ENCODE measurements at regions not wholly inside any gene's neighbourhood (a gene's known extent, or its start where the extent isn't known, plus 50 kb on each side); places are given as distances from the start of the nearest gene placed in this dataset.

GRCh38 chr13:111633401-111633800, 313.0 kb downstream of the TEX29 start:
- Mint-ChIP-seq H3K4me3 (no peak overlapping the region), H3K9me3 (no peaks in the 10 kb centered on the region), H3K36me3 (no peaks in the 10 kb centered on the region), H3K4me1 (no peaks in the 10 kb centered on the region), H3K27me3 (no peaks in the 10 kb centered on the region), H3K27ac (no peak overlapping the region)
- ATAC-seq (ENCODE audit: low read depth) (no peak), DNase-seq (no peak)
- POLR2A ChIA-PET = no interaction called here

GRCh38 chr13:111634410-111634809, 314.0 kb downstream of the TEX29 start:
- Mint-ChIP-seq H3K27ac (no peak overlapping the region), H3K9me3 (no peaks in the 10 kb centered on the region), H3K4me1 (no peaks in the 10 kb centered on the region), H3K4me3 (no peak overlapping the region), H3K27me3 (no peaks in the 10 kb centered on the region), H3K36me3 (no peaks in the 10 kb centered on the region)
- POLR2A ChIA-PET = no interaction called here
- DNase-seq (no peak), ATAC-seq (ENCODE audit: low read depth) (no peak)

GRCh38 chr13:111636271-111636670, 315.8 kb downstream of the TEX29 start:
- DNase-seq (no peak), ATAC-seq (ENCODE audit: low read depth) (no peak)
- no peaks in the 10 kb centered on the region for H3K27me3 Mint-ChIP-seq
- POLR2A ChIA-PET = no interaction called here
- H3K36me3 Mint-ChIP-seq = no peaks in the 10 kb centered on the region
- no peak overlapping the region for H3K4me3 Mint-ChIP-seq
- H3K27ac Mint-ChIP-seq = no peak overlapping the region
- H3K9me3 Mint-ChIP-seq = no peaks in the 10 kb centered on the region
- H3K4me1 Mint-ChIP-seq = no peaks in the 10 kb centered on the region

- Mint-ChIP-seq H3K9me3 (no peaks in the 10 kb centered on the region), H3K27ac (no peak overlapping the region), H3K4me1 (no peaks in the 10 kb centered on the region), H3K36me3 (no peaks in the 10 kb centered on the region), H3K27me3 (no peaks in the 10 kb centered on the region), H3K4me3 (no peak overlapping the region)
- ATAC-seq (ENCODE audit: low read depth) (no peak), DNase-seq (no peak)
- POLR2A ChIA-PET = no interaction called here
Measured at GRCh38 chr13:111636804-111637203, 316.4 kb downstream of the TEX29 start.

- no peak overlapping the region for H3K27ac Mint-ChIP-seq
- no peaks in the 10 kb centered on the region for H3K9me3 Mint-ChIP-seq
- POLR2A ChIA-PET = no interaction called here
- no peak overlapping the region for H3K4me3 Mint-ChIP-seq
- DNase-seq (no peak), ATAC-seq (ENCODE audit: low read depth) (no peak)
- no peaks in the 10 kb centered on the region for H3K36me3 Mint-ChIP-seq
- H3K27me3 Mint-ChIP-seq = no peaks in the 10 kb centered on the region
- H3K4me1 Mint-ChIP-seq = no peaks in the 10 kb centered on the region
Measured at GRCh38 chr13:111637365-111637764, 316.9 kb downstream of the TEX29 start.

GRCh38 chr13:111638233-111638632, 317.8 kb downstream of the TEX29 start:
- H3K27me3 Mint-ChIP-seq = no peaks in the 10 kb centered on the region
- no peaks in the 10 kb centered on the region for H3K36me3 Mint-ChIP-seq
- POLR2A ChIA-PET = no interaction called here
- no peak overlapping the region for H3K4me3 Mint-ChIP-seq
- no peaks in the 10 kb centered on the region for H3K9me3 Mint-ChIP-seq
- no peak overlapping the region for H3K27ac Mint-ChIP-seq
- no peaks in the 10 kb centered on the region for H3K4me1 Mint-ChIP-seq
- DNase-seq = no peak
- no peak for ATAC-seq (ENCODE audit: low read depth)

GRCh38 chr13:111639196-111639705, 318.8 kb downstream of the TEX29 start:
- H3K27ac Mint-ChIP-seq = no peak overlapping the region
- no peaks in the 10 kb centered on the region for H3K36me3 Mint-ChIP-seq
- H3K9me3 Mint-ChIP-seq = no peaks in the 10 kb centered on the region
- ATAC-seq (ENCODE audit: low read depth) (no peak), DNase-seq (no peak)
- POLR2A ChIA-PET = no interaction called here
- H3K4me3 Mint-ChIP-seq = no peak overlapping the region
- H3K4me1 Mint-ChIP-seq = no peaks in the 10 kb centered on the region
- no peaks in the 10 kb centered on the region for H3K27me3 Mint-ChIP-seq

- Mint-ChIP-seq H3K4me1 (no peaks in the 10 kb centered on the region), H3K9me3 (no peaks in the 10 kb centered on the region), H3K36me3 (no peaks in the 10 kb centered on the region), H3K27ac (no peak overlapping the region), H3K4me3 (no peak overlapping the region), H3K27me3 (no peaks in the 10 kb centered on the region)
- POLR2A ChIA-PET = no interaction called here
- no peak for ATAC-seq (ENCODE audit: low read depth)
- DNase-seq = no peak
Measured at GRCh38 chr13:111640006-111640405, 319.6 kb downstream of the TEX29 start.

GRCh38 chr13:111640476-111640875, 320.0 kb downstream of the TEX29 start:
- POLR2A ChIA-PET = no interaction called here
- Mint-ChIP-seq H3K27me3 (no peaks in the 10 kb centered on the region), H3K4me1 (no peaks in the 10 kb centered on the region), H3K4me3 (no peak overlapping the region), H3K9me3 (no peaks in the 10 kb centered on the region), H3K27ac (no peak overlapping the region), H3K36me3 (no peaks in the 10 kb centered on the region)
- no peak for DNase-seq
- ATAC-seq (ENCODE audit: low read depth) = no peak

GRCh38 chr13:111642156-111642767, 321.8 kb downstream of the TEX29 start:
- no peaks in the 10 kb centered on the region for H3K4me1 Mint-ChIP-seq
- no peaks in the 10 kb centered on the region for H3K27me3 Mint-ChIP-seq
- no peaks in the 10 kb centered on the region for H3K36me3 Mint-ChIP-seq
- POLR2A ChIA-PET = no interaction called here
- H3K9me3 Mint-ChIP-seq = no peaks in the 10 kb centered on the region
- no peak for ATAC-seq (ENCODE audit: low read depth)
- DNase-seq = no peak
- no peak overlapping the region for H3K27ac Mint-ChIP-seq
- H3K4me3 Mint-ChIP-seq = no peak overlapping the region

GRCh38 chr13:111644750-111645149, 324.3 kb downstream of the TEX29 start:
- Mint-ChIP-seq H3K27ac (no peak overlapping the region), H3K4me1 (no peaks in the 10 kb centered on the region), H3K36me3 (no peaks in the 10 kb centered on the region), H3K9me3 (no peaks in the 10 kb centered on the region), H3K4me3 (no peak overlapping the region), H3K27me3 (peaks cover 4% of the 10 kb centered on the region)
- DNase-seq (no peak), ATAC-seq (ENCODE audit: low read depth) (no peak)
- POLR2A ChIA-PET = no interaction called here

GRCh38 chr13:111645198-111645597, 324.8 kb downstream of the TEX29 start:
- POLR2A ChIA-PET = no interaction called here
- Mint-ChIP-seq H3K9me3 (no peaks in the 10 kb centered on the region), H3K36me3 (no peaks in the 10 kb centered on the region)

GRCh38 chr13:111645598-111646455, 325.4 kb downstream of the TEX29 start:
- no peak for ATAC-seq (ENCODE audit: low read depth)
- POLR2A ChIA-PET = no interaction called here
- H3K4me3 Mint-ChIP-seq = no peak overlapping the region
- no peaks in the 10 kb centered on the region for H3K4me1 Mint-ChIP-seq
- no peaks in the 10 kb centered on the region for H3K36me3 Mint-ChIP-seq
- peaks cover 14% of the 10 kb centered on the region for H3K27me3 Mint-ChIP-seq
- DNase-seq = no peak
- H3K27ac Mint-ChIP-seq = no peak overlapping the region
- no peaks in the 10 kb centered on the region for H3K9me3 Mint-ChIP-seq

More at GRCh38 chr13:111645198-111645597, 324.8 kb downstream of the TEX29 start:
- H3K4me3 Mint-ChIP-seq = no peak overlapping the region
- DNase-seq = no peak
- H3K27me3 Mint-ChIP-seq = peaks cover 7% of the 10 kb centered on the region
- H3K4me1 Mint-ChIP-seq = no peaks in the 10 kb centered on the region
- H3K27ac Mint-ChIP-seq = no peak overlapping the region
- ATAC-seq (ENCODE audit: low read depth) = no peak

- Mint-ChIP-seq H3K27ac (no peak overlapping the region), H3K27me3 (peaks cover 18% of the 10 kb centered on the region), H3K9me3 (no peaks in the 10 kb centered on the region), H3K36me3 (no peaks in the 10 kb centered on the region), H3K4me1 (no peaks in the 10 kb centered on the region), H3K4me3 (no peak overlapping the region)
- POLR2A ChIA-PET = no interaction called here
- ATAC-seq (ENCODE audit: low read depth) (no peak), DNase-seq (no peak)
Measured at GRCh38 chr13:111646456-111646855, 326.0 kb downstream of the TEX29 start.
